ENCODE measurements at regions not wholly inside any gene's neighbourhood (a gene's known extent, or its start where the extent isn't known, plus 50 kb on each side); places are given as distances from the start of the nearest gene placed in this dataset.

GRCh38 chr5:2330325-2331130 lies 420.9 kb downstream of the IRX2 start:
- no peak overlapping the region for H3K27ac Mint-ChIP-seq
- no peaks in the 10 kb centered on the region for H3K9me3 Mint-ChIP-seq (ENCODE audit: low read depth)
- no peaks in the 10 kb centered on the region for H3K27me3 Mint-ChIP-seq

GRCh38 chr5:2329741-2330140 lies 421.7 kb downstream of the IRX2 start:
- DNase-seq (no peak), ATAC-seq (no peak)
- no peaks in the 10 kb centered on the region for H3K4me1 Mint-ChIP-seq
- ChIA-PET CTCF (no interaction called here), POLR2A (no interaction called here)
- no peak overlapping the region for H3K27ac Mint-ChIP-seq
- no peaks in the 10 kb centered on the region for H3K27me3 Mint-ChIP-seq
- no peaks in the 10 kb centered on the region for H3K9me3 Mint-ChIP-seq (ENCODE audit: low read depth)
- no peaks in the 10 kb centered on the region for H3K36me3 Mint-ChIP-seq (ENCODE audit: low read depth)
- intact Hi-C loops (cut with DNase I, micrococcal nuclease), result no loop called here
- H3K4me3 Mint-ChIP-seq, result no peak overlapping the region

More at GRCh38 chr5:2330325-2331130, 420.9 kb downstream of the IRX2 start:
- no peaks in the 10 kb centered on the region for H3K4me1 Mint-ChIP-seq
- H3K36me3 Mint-ChIP-seq (ENCODE audit: low read depth), result no peaks in the 10 kb centered on the region
- no peak overlapping the region for H3K4me3 Mint-ChIP-seq
- intact Hi-C loops (cut with DNase I, micrococcal nuclease), result no loop called here
- ATAC-seq (no peak), DNase-seq (no peak)
- POLR2A ChIA-PET, result no interaction called here
- CTCF ChIA-PET, result no interaction called here

GRCh38 chr5:2326601-2327000 lies 424.9 kb downstream of the IRX2 start:
- ChIA-PET POLR2A (no interaction called here), CTCF (no interaction called here)
- Mint-ChIP-seq H3K9me3 (ENCODE audit: low read depth) (no peaks in the 10 kb centered on the region), H3K27ac (no peak overlapping the region), H3K4me1 (no peaks in the 10 kb centered on the region), H3K4me3 (no peak overlapping the region), H3K27me3 (no peaks in the 10 kb centered on the region), H3K36me3 (ENCODE audit: low read depth) (no peaks in the 10 kb centered on the region)
- intact Hi-C loops (cut with DNase I, micrococcal nuclease), result no loop called here
- ATAC-seq (no peak), DNase-seq (no peak)

- Mint-ChIP-seq H3K36me3 (ENCODE audit: low read depth) (no peaks in the 10 kb centered on the region), H3K4me1 (no peaks in the 10 kb centered on the region), H3K9me3 (ENCODE audit: low read depth) (no peaks in the 10 kb centered on the region), H3K27me3 (peaks cover 3% of the 10 kb centered on the region), H3K4me3 (no peak overlapping the region), H3K27ac (no peak overlapping the region)
- ATAC-seq (no peak), DNase-seq (no peak)
- intact Hi-C loops (cut with DNase I, micrococcal nuclease), result no loop called here
- CTCF ChIA-PET, result no interaction called here
- POLR2A ChIA-PET, result no interaction called here
Observed at GRCh38 chr5:2324788-2325187, 426.7 kb downstream of the IRX2 start.

- POLR2A ChIA-PET, result no interaction called here
- intact Hi-C loops (cut with DNase I, micrococcal nuclease), result no loop called here
- no peak overlapping the region for H3K27ac Mint-ChIP-seq
- H3K4me1 Mint-ChIP-seq, result no peaks in the 10 kb centered on the region
- peaks cover 8% of the 10 kb centered on the region for H3K27me3 Mint-ChIP-seq
- CTCF ChIA-PET, result no interaction called here
- H3K4me3 Mint-ChIP-seq, result no peak overlapping the region
- no peak for DNase-seq
- ATAC-seq, result no peak
- H3K36me3 Mint-ChIP-seq (ENCODE audit: low read depth), result no peaks in the 10 kb centered on the region
- no peaks in the 10 kb centered on the region for H3K9me3 Mint-ChIP-seq (ENCODE audit: low read depth)
Observed at GRCh38 chr5:2320611-2321010, 430.9 kb downstream of the IRX2 start.

- CTCF ChIA-PET, result no interaction called here
- Mint-ChIP-seq H3K9me3 (ENCODE audit: low read depth) (no peaks in the 10 kb centered on the region), H3K36me3 (ENCODE audit: low read depth) (no peaks in the 10 kb centered on the region), H3K27ac (no peak overlapping the region), H3K27me3 (peaks cover 8% of the 10 kb centered on the region), H3K4me1 (no peaks in the 10 kb centered on the region), H3K4me3 (no peak overlapping the region)
- ATAC-seq (no peak), DNase-seq (no peak)
- intact Hi-C loops (cut with DNase I, micrococcal nuclease), result no loop called here
- POLR2A ChIA-PET, result no interaction called here
Observed at GRCh38 chr5:2317540-2317939, 433.9 kb downstream of the IRX2 start.

GRCh38 chr5:2311851-2312250 lies 429.1 kb upstream of the IRX4 start:
- intact Hi-C loops (cut with DNase I, micrococcal nuclease), result no loop called here
- H3K36me3 Mint-ChIP-seq (ENCODE audit: low read depth), result no peaks in the 10 kb centered on the region
- CTCF ChIA-PET, result no interaction called here

GRCh38 chr5:2310946-2311345 lies 428.2 kb upstream of the IRX4 start:
- ChIA-PET POLR2A (no interaction called here), CTCF (no interaction called here)
- no peak overlapping the region for H3K4me3 Mint-ChIP-seq
- ATAC-seq, result no peak
- no peaks in the 10 kb centered on the region for H3K9me3 Mint-ChIP-seq (ENCODE audit: low read depth)
- DNase-seq, result no peak
- intact Hi-C loops (cut with DNase I, micrococcal nuclease), result no loop called here
- no peaks in the 10 kb centered on the region for H3K4me1 Mint-ChIP-seq
- no peak overlapping the region for H3K27ac Mint-ChIP-seq
- no peaks in the 10 kb centered on the region for H3K36me3 Mint-ChIP-seq (ENCODE audit: low read depth)
- H3K27me3 Mint-ChIP-seq, result no peaks in the 10 kb centered on the region

More at GRCh38 chr5:2311851-2312250, 429.1 kb upstream of the IRX4 start:
- DNase-seq, result no peak
- no peaks in the 10 kb centered on the region for H3K27me3 Mint-ChIP-seq
- POLR2A ChIA-PET, result no interaction called here
- H3K4me1 Mint-ChIP-seq, result no peaks in the 10 kb centered on the region
- H3K9me3 Mint-ChIP-seq (ENCODE audit: low read depth), result no peaks in the 10 kb centered on the region
- ATAC-seq, result no peak
- no peak overlapping the region for H3K27ac Mint-ChIP-seq
- H3K4me3 Mint-ChIP-seq, result no peak overlapping the region

GRCh38 chr5:2307631-2308030 lies 424.9 kb upstream of the IRX4 start:
- ATAC-seq (no peak), DNase-seq (no peak)
- Mint-ChIP-seq H3K36me3 (ENCODE audit: low read depth) (no peaks in the 10 kb centered on the region), H3K9me3 (ENCODE audit: low read depth) (no peaks in the 10 kb centered on the region), H3K4me1 (no peaks in the 10 kb centered on the region), H3K27me3 (no peaks in the 10 kb centered on the region), H3K27ac (no peak overlapping the region), H3K4me3 (no peak overlapping the region)
- intact Hi-C loops (cut with DNase I, micrococcal nuclease), result no loop called here
- ChIA-PET POLR2A (no interaction called here), CTCF (no interaction called here)

GRCh38 chr5:2306711-2307110 lies 424.0 kb upstream of the IRX4 start:
- Mint-ChIP-seq H3K4me1 (no peaks in the 10 kb centered on the region), H3K36me3 (ENCODE audit: low read depth) (no peaks in the 10 kb centered on the region), H3K27ac (no peak overlapping the region), H3K9me3 (ENCODE audit: low read depth) (no peaks in the 10 kb centered on the region), H3K27me3 (peaks cover 3% of the 10 kb centered on the region), H3K4me3 (no peak overlapping the region)
- DNase-seq (no peak), ATAC-seq (no peak)
- ChIA-PET CTCF (no interaction called here), POLR2A (no interaction called here)
- intact Hi-C loops (cut with DNase I, micrococcal nuclease), result no loop called here

- CTCF ChIA-PET, result no interaction called here
- no peaks in the 10 kb centered on the region for H3K36me3 Mint-ChIP-seq (ENCODE audit: low read depth)
- no peak for DNase-seq
- POLR2A ChIA-PET, result no interaction called here
- ATAC-seq, result no peak
- peaks cover 4% of the 10 kb centered on the region for H3K27me3 Mint-ChIP-seq
- intact Hi-C loops (cut with DNase I, micrococcal nuclease), result no loop called here
- no peak overlapping the region for H3K27ac Mint-ChIP-seq
- no peaks in the 10 kb centered on the region for H3K9me3 Mint-ChIP-seq (ENCODE audit: low read depth)
- no peak overlapping the region for H3K4me3 Mint-ChIP-seq
- H3K4me1 Mint-ChIP-seq, result no peaks in the 10 kb centered on the region
Observed at GRCh38 chr5:2303431-2304100, 420.8 kb upstream of the IRX4 start.

- H3K27ac Mint-ChIP-seq, result no peak overlapping the region
- intact Hi-C loops (cut with DNase I, micrococcal nuclease), result no loop called here
- H3K4me1 Mint-ChIP-seq, result no peaks in the 10 kb centered on the region
- DNase-seq (no peak), ATAC-seq (no peak)
- no peak overlapping the region for H3K4me3 Mint-ChIP-seq
- no peaks in the 10 kb centered on the region for H3K9me3 Mint-ChIP-seq (ENCODE audit: low read depth)
- ChIA-PET CTCF (no interaction called here), POLR2A (no interaction called here)
- no peaks in the 10 kb centered on the region for H3K36me3 Mint-ChIP-seq (ENCODE audit: low read depth)
- peaks cover 4% of the 10 kb centered on the region for H3K27me3 Mint-ChIP-seq
Observed at GRCh38 chr5:2302169-2302568, 419.4 kb upstream of the IRX4 start.

Measured in activated CD4-positive, alpha-beta T cell treated with anti-CD3 and anti-CD28 coated beads for 36 hours (primary cell).